Posterior cingulate gyrus (tissue), 11 donors: ENCODE measurements at regions not wholly inside any gene's neighbourhood (a gene's known extent, or its start where the extent isn't known, plus 50 kb on each side); places are given as distances from the start of the nearest gene placed in this dataset.

Source experiments
- DNase-seq, 10 donors: peaks; one replicate each; pipeline versions ENCODE4 v3.0.0 to v3.0.0-alpha.2; 2020 to 2021; ENCODE audit warnings: mixed read lengths in 3 of 10
- intact Hi-C: fragments of 100-400 bp; cut with DNase I; formaldehyde crosslinking; loops from one replicate; pipeline ENCODE4 v1.15.1; 2023

DNA sequence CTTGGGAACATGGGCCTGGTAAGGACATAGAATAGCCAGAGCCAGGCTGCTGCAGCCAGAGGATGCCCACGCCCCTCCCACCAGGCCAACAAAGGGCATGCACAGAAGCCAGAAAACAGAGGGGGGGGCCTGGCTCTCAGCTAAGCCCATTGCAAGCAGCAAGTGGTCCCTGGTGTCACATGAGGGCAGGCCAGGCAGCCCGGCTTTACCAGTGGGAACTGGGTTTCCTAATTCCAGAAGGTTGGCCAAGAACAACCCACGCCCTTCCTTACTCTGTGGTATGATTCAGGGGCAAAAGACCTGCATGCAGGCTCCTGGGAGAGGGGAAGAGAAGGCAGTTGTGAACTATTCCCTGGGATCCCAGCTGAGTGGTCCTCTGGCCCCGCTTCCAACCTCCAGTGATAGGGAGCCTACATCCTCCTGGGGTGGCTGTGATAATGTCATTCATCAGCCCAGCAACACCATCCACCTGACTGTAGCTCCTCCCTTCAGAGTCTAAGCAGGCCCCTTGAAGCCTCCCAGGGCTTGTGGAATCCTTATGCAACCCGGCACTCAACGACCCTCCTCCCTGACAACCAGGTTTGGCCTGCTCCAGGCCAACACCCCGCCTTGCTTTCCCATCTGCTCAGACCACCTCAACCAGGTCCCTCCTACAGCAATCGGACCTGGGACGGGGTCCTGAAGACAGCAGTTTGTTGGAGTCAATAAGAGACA, 62.1 kb upstream of the LMO1 start:
- intact Hi-C loops, result loop anchor here (5.0 kb wide), 1 partner anchor 242 kb away; no protein-coding TSS in a partner anchor
- DNase-seq, result peak in 1 of 10 donors; percentile 42

- intact Hi-C loops, result no loop called here
- peak in 1 of 10 donors; percentile 59 for DNase-seq
Observed at GRCh38 chr11:8323161-8323935, 59.7 kb upstream of the LMO1 start.

DNA sequence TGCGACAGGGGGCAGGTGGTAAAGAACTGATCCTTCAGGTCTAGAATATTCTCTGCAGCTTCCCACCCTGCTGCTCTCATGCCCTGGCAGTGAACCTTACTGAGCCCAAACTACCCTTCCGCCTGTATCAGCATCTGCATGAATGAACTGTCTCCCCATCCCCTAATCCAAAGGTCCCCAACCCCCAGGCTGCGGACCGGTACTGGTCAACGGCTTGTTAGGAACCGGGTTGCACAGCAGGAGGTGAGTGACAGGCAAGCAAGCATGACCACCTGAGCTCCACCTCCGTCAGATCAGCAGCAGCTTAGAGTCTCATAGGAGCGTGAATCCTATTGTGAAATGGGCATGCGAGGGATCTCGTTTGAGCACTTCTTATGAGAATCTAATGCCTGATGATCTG, 58.2 kb upstream of the LMO1 start:
- peak in 1 of 10 donors; percentile 50 for DNase-seq
- intact Hi-C loops, result no loop called here

GRCh38 chr11:8320076-8320475, 56.4 kb upstream of the LMO1 start:
- intact Hi-C loops, result no loop called here

DNA sequence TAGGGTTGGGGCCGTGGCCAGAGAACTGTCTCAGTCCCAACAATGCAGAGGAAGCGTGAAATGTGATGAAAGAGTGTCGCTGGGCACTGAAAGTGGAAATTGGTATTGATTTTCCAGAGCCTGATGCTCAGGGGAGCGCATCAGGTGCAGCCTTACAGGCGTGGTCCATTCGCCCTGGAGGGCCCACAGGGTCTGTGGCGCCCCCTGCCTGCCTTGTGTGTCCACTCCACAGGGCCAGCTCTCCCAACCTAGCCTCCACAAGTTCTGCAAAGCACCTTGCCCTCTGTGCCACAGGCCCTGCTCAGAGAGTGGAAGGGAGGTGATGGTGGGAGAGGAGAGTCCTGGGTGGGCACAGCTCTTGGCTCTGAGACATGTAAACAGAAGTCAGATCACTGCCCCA, 54.9 kb upstream of the LMO1 start:
- intact Hi-C loops, result no loop called here
- DNase-seq, result peak in 1 of 10 donors; percentile 52

More at GRCh38 chr11:8320076-8320475, 56.4 kb upstream of the LMO1 start:
- peak in 1 of 10 donors; percentile 42 for DNase-seq

- peak in 1 of 10 donors; percentile 25 for DNase-seq
- intact Hi-C loops, result no loop called here
Observed at GRCh38 chr11:8317159-8317558, 53.5 kb upstream of the LMO1 start.

- peak in 1 of 10 donors; percentile 6 for DNase-seq
Observed at GRCh38 chr11:8315954-8316353, 52.3 kb upstream of the LMO1 start.

DNA sequence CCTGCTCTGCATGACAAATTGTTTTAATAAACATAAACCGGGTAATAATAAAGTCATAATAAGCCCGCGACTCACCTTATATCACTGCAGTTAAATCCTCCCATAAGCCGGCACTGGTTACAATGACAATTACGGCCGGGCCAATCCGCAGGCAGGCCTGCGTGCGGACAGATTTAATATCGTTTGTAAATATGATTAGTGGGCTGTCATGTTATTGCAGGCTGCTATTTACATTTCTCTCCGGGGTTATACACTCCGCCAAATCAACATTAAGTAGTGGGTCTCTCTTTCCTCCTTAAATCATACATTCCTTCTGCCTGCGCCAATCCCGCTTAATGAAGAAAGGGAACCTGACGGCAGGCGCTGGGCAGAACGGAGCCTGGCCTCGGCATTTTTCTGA, 51.8 kb upstream of the LMO1 start:
- intact Hi-C loops, result no loop called here
- DNase-seq, result peak in 1 of 10 donors; percentile 26

More at GRCh38 chr11:8315954-8316353, 52.3 kb upstream of the LMO1 start:
- intact Hi-C loops, result no loop called here

GRCh38 chr11:8314916-8315315, 51.2 kb upstream of the LMO1 start:
- intact Hi-C loops, result no loop called here
- peak in 1 of 10 donors; percentile 27 for DNase-seq

GRCh38 chr11:8313504-8314090, 49.9 kb upstream of the LMO1 start:
- intact Hi-C loops, result no loop called here
- DNase-seq, result peak in 1 of 10 donors; percentile 63
